Vagina (tissue), 2 donors: ENCODE measurements at regions not wholly inside any gene's neighbourhood (a gene's known extent, or its start where the extent isn't known, plus 50 kb on each side); places are given as distances from the start of the nearest gene placed in this dataset.

Experiments used
- CTCF ChIP-seq, 3 experiments: fragments of 450-650 bp in 2 of 3; fragments of 200-600 bp in 1 of 3; sonication (generic) in 1 of 3; IDR thresholded peaks; one replicate each; pipeline ENCODE4 v1.5.1; 2017 to 2019; ENCODE audit warnings: antibody characterized with exemption in 3 of 3, mild to moderate bottlenecking in 2 of 3, moderate library complexity in 2 of 3
- POLR2A ChIP-seq, 2 donors: fragments of 450-650 bp; IDR thresholded peaks; one replicate each; pipeline ENCODE4 v1.6.1; 2017; ENCODE audit warnings: antibody characterized with exemption in 2 of 2, mild to moderate bottlenecking in 2 of 2, moderate library complexity in 2 of 2
- POLR2AphosphoS5 ChIP-seq, 2 donors: sonication (generic); formaldehyde crosslinking; IDR thresholded peaks; one replicate each; pipeline ENCODE4 v1.9.0; 2017; ENCODE audit warnings: antibody characterized with exemption in 2 of 2, mild to moderate bottlenecking in 2 of 2, low read depth in 1 of 2; ENCODE audit not compliant: insufficient read depth in 1 of 2

GRCh38 chr14:98074111-98074510 is 1197.9 kb downstream of the BCL11B start:
- TF ChIP-seq CTCF (IDR thresholded peaks at IDR 0.05) (no peak), POLR2AphosphoS5 (IDR thresholded peaks at IDR 0.05; ENCODE audit: insufficient read depth in 1 of 2, low read depth in 1 of 2) (no peak), POLR2A (IDR thresholded peaks at IDR 0.05) (no peak)
